ENCODE measurements at regions not wholly inside any gene's neighbourhood (a gene's known extent, or its start where the extent isn't known, plus 50 kb on each side); places are given as distances from the start of the nearest gene placed in this dataset.

- over 99% methylated on average over 2 of the region's 2 CpGs for WGBS
- H3K27ac ChIP-seq (ENCODE audit: low read depth in 1 of 2, low read length in 1 of 2) = no peak overlapping the region
- H3K27me3 ChIP-seq (ENCODE audit: control insufficient read depth in 2 of 2, insufficient read depth in 1 of 2, low read length in 1 of 2) = no peaks in the 10 kb centered on the region
- no peaks in the 10 kb centered on the region for H3K36me3 ChIP-seq (ENCODE audit: control insufficient read depth in 2 of 2, insufficient read depth in 2 of 2, low read length in 1 of 2)
- H3K9me3 ChIP-seq (ENCODE audit: control insufficient read depth in 2 of 2, insufficient read depth in 1 of 2, low read length in 1 of 2) = peaks cover 2 to 8% of the 10 kb centered on the region in 2 donors
- H3K4me3 ChIP-seq (ENCODE audit: low read length in 2 of 2) = no peak overlapping the region
- no peaks in the 10 kb centered on the region for H3K4me1 ChIP-seq (ENCODE audit: control insufficient read depth in 2 of 2, insufficient read depth in 2 of 2, low read length in 2 of 2)
- no peak for DNase-seq (ENCODE audit: low read depth in 6 of 9, low spot score in 9 of 9)
Measured at GRCh38 chr4:11287055-11287454, 141.6 kb downstream of the HS3ST1 start.

DNA sequence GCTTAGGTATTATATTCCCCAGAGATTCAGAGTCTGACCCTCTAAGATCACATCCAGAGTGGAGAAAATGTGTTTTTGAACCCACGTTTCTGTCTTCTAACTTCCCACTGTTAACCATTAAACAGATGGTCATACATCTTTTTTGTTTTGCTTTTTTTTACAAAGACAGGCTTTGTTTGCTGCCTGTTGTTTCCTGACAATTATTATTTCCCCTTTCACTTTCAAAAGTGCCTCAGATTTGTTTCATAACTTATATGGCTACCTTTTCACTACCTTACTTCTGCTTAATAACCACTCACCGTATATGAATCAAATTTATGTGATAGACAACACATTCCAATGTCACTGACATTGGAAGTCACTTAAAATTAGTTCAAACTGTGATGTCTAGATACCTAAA, 142.2 kb downstream of the HS3ST1 start:
- no peaks in the 10 kb centered on the region for H3K36me3 ChIP-seq (ENCODE audit: control insufficient read depth in 2 of 2, insufficient read depth in 2 of 2, low read length in 1 of 2)
- H3K27ac ChIP-seq (ENCODE audit: low read depth in 1 of 2, low read length in 1 of 2) = no peak overlapping the region
- 16% methylated on average over 2 of the region's 2 CpGs for WGBS

GRCh38 chr4:11281720-11282119, 147.0 kb downstream of the HS3ST1 start:
- H3K27me3 ChIP-seq (ENCODE audit: control insufficient read depth in 2 of 2, insufficient read depth in 1 of 2, low read length in 1 of 2) = no peaks in the 10 kb centered on the region
- DNase-seq (ENCODE audit: low read depth in 6 of 9, low spot score in 9 of 9) = no peak
- H3K4me3 ChIP-seq (ENCODE audit: low read length in 2 of 2) = no peak overlapping the region
- no peaks in the 10 kb centered on the region for H3K36me3 ChIP-seq (ENCODE audit: control insufficient read depth in 2 of 2, insufficient read depth in 2 of 2, low read length in 1 of 2)
- H3K27ac ChIP-seq (ENCODE audit: low read depth in 1 of 2, low read length in 1 of 2) = no peak overlapping the region
- 91% methylated on average over 1 of the region's 1 CpG for WGBS
- H3K4me1 ChIP-seq (ENCODE audit: control insufficient read depth in 2 of 2, insufficient read depth in 2 of 2, low read length in 2 of 2) = peaks cover 0 to 5% of the 10 kb centered on the region in 2 donors
- H3K9me3 ChIP-seq (ENCODE audit: control insufficient read depth in 2 of 2, insufficient read depth in 1 of 2, low read length in 1 of 2) = peaks cover 2 to 8% of the 10 kb centered on the region in 2 donors

More for the DNA sequence above, 142.2 kb downstream of the HS3ST1 start:
- Histone ChIP-seq H3K27me3 (ENCODE audit: control insufficient read depth in 2 of 2, insufficient read depth in 1 of 2, low read length in 1 of 2) (no peaks in the 10 kb centered on the region), H3K4me3 (ENCODE audit: low read length in 2 of 2) (no peak overlapping the region), H3K9me3 (ENCODE audit: control insufficient read depth in 2 of 2, insufficient read depth in 1 of 2, low read length in 1 of 2) (peaks cover 2 to 8% of the 10 kb centered on the region in 2 donors), H3K4me1 (ENCODE audit: control insufficient read depth in 2 of 2, insufficient read depth in 2 of 2, low read length in 2 of 2) (no peaks in the 10 kb centered on the region)
- DNase-seq (ENCODE audit: low read depth in 6 of 9, low spot score in 9 of 9) = no peak

- WGBS = 93% methylated on average over 4 of the region's 4 CpGs
- Histone ChIP-seq H3K27ac (ENCODE audit: low read depth in 1 of 2, low read length in 1 of 2) (no peak overlapping the region), H3K36me3 (ENCODE audit: control insufficient read depth in 2 of 2, insufficient read depth in 2 of 2, low read length in 1 of 2) (no peaks in the 10 kb centered on the region), H3K9me3 (ENCODE audit: control insufficient read depth in 2 of 2, insufficient read depth in 1 of 2, low read length in 1 of 2) (peaks cover 0 to 4% of the 10 kb centered on the region in 2 donors), H3K27me3 (ENCODE audit: control insufficient read depth in 2 of 2, insufficient read depth in 1 of 2, low read length in 1 of 2) (no peaks in the 10 kb centered on the region), H3K4me1 (ENCODE audit: control insufficient read depth in 2 of 2, insufficient read depth in 2 of 2, low read length in 2 of 2) (no peaks in the 10 kb centered on the region), H3K4me3 (ENCODE audit: low read length in 2 of 2) (no peak overlapping the region)
- DNase-seq (ENCODE audit: low read depth in 6 of 9, low spot score in 9 of 9) = no peak
Measured at GRCh38 chr4:11271263-11271662, 157.4 kb downstream of the HS3ST1 start.

DNA sequence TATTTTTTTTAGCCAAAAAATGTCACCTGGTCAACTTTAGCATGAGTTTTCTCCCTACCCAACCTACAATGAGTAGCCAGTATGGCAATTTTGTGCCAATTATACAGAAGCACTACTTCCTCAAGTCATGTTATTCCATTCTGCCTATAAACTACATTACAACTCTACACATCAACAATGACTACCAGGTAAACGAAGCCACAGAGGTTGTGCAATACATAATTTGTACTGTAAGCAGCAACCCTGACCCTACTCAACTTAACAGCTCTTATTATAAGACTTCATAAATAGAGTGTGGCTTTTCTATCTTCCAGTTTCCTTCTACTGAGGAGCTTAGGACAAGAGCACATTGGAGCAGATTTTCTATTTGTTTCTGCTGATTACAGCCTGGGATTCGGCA, 160.5 kb downstream of the HS3ST1 start:
- peaks cover 3 to 11% of the 10 kb centered on the region in 2 donors for H3K4me1 ChIP-seq (ENCODE audit: control insufficient read depth in 2 of 2, insufficient read depth in 2 of 2, low read length in 2 of 2)
- WGBS = 95% methylated on average over 2 of the region's 2 CpGs
- H3K27ac ChIP-seq (ENCODE audit: low read depth in 1 of 2, low read length in 1 of 2) = no peak overlapping the region
- no peaks in the 10 kb centered on the region for H3K27me3 ChIP-seq (ENCODE audit: control insufficient read depth in 2 of 2, insufficient read depth in 1 of 2, low read length in 1 of 2)
- no peak for DNase-seq (ENCODE audit: low read depth in 6 of 9, low spot score in 9 of 9)
- no peak overlapping the region for H3K4me3 ChIP-seq (ENCODE audit: low read length in 2 of 2)
- H3K36me3 ChIP-seq (ENCODE audit: control insufficient read depth in 2 of 2, insufficient read depth in 2 of 2, low read length in 1 of 2) = no peaks in the 10 kb centered on the region
- H3K9me3 ChIP-seq (ENCODE audit: control insufficient read depth in 2 of 2, insufficient read depth in 1 of 2, low read length in 1 of 2) = peaks cover 0 to 8% of the 10 kb centered on the region in 2 donors

DNA sequence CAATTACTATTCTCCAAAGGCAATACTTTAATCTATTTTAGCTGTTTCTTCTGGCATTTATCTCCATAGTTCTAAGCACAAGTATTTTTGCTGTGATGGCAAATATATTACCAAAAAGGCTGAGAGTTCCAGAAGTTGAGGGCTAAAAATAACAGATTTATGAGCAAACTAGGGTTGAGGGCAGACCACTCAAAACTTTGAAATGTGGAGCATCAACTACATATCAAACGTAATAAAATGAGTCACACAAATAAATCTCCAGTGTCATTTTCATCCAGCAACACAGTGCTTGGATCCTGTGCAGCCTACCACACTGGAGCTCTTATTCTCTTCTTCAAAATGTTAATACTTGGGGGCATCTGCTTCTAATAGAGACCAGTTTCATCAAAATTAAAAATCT, 163.9 kb downstream of the HS3ST1 start:
- no peak for DNase-seq (ENCODE audit: low read depth in 6 of 9, low spot score in 9 of 9)
- Histone ChIP-seq H3K27me3 (ENCODE audit: control insufficient read depth in 2 of 2, insufficient read depth in 1 of 2, low read length in 1 of 2) (no peaks in the 10 kb centered on the region), H3K36me3 (ENCODE audit: control insufficient read depth in 2 of 2, insufficient read depth in 2 of 2, low read length in 1 of 2) (no peaks in the 10 kb centered on the region), H3K27ac (ENCODE audit: low read depth in 1 of 2, low read length in 1 of 2) (no peak overlapping the region), H3K4me1 (ENCODE audit: control insufficient read depth in 2 of 2, insufficient read depth in 2 of 2, low read length in 2 of 2) (peaks cover 3 to 11% of the 10 kb centered on the region in 2 donors), H3K9me3 (ENCODE audit: control insufficient read depth in 2 of 2, insufficient read depth in 1 of 2, low read length in 1 of 2) (peaks cover 0 to 8% of the 10 kb centered on the region in 2 donors), H3K4me3 (ENCODE audit: low read length in 2 of 2) (no peak overlapping the region)
- 74% methylated on average over 1 of the region's 1 CpG for WGBS

GRCh38 chr4:11264346-11264745, 164.3 kb downstream of the HS3ST1 start:
- no peak overlapping the region for H3K4me3 ChIP-seq (ENCODE audit: low read length in 2 of 2)
- peaks cover 0 to 8% of the 10 kb centered on the region in 2 donors for H3K9me3 ChIP-seq (ENCODE audit: control insufficient read depth in 2 of 2, insufficient read depth in 1 of 2, low read length in 1 of 2)
- no peaks in the 10 kb centered on the region for H3K27me3 ChIP-seq (ENCODE audit: control insufficient read depth in 2 of 2, insufficient read depth in 1 of 2, low read length in 1 of 2)
- H3K36me3 ChIP-seq (ENCODE audit: control insufficient read depth in 2 of 2, insufficient read depth in 2 of 2, low read length in 1 of 2) = no peaks in the 10 kb centered on the region
- peak; percentile 11 to 78 (median 34) for DNase-seq (ENCODE audit: low read depth in 6 of 9, low spot score in 9 of 9)
- peaks cover 3 to 11% of the 10 kb centered on the region in 2 donors for H3K4me1 ChIP-seq (ENCODE audit: control insufficient read depth in 2 of 2, insufficient read depth in 2 of 2, low read length in 2 of 2)
- peak overlapping the region in 1 of 2 donors; percentile 7 for H3K27ac ChIP-seq (ENCODE audit: low read depth in 1 of 2, low read length in 1 of 2)

DNA sequence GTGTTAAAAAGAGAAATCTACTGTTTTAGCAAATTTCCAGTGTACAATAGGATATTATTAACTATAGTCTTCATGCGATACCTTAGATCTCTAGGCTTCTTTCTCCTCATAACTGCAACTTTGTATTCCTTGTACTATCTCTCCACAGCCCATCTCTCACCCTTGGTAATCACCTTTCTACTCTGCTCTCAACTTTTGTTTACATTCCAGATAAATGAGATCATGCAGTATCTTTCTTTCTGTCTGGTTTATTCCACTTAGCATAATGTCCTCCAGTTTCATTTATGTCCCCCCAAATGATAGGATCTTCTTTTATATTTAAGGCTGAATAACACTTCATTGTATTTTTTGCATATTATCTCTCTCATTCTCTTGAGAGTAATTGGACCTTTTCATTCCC, 165.5 kb downstream of the HS3ST1 start:
- DNase-seq (ENCODE audit: low read depth in 6 of 9, low spot score in 9 of 9) = no peak
- Histone ChIP-seq H3K9me3 (ENCODE audit: control insufficient read depth in 2 of 2, insufficient read depth in 1 of 2, low read length in 1 of 2) (peaks cover 0 to 8% of the 10 kb centered on the region in 2 donors), H3K27ac (ENCODE audit: low read depth in 1 of 2, low read length in 1 of 2) (no peak overlapping the region), H3K4me3 (ENCODE audit: low read length in 2 of 2) (no peak overlapping the region), H3K36me3 (ENCODE audit: control insufficient read depth in 2 of 2, insufficient read depth in 2 of 2, low read length in 1 of 2) (no peaks in the 10 kb centered on the region), H3K27me3 (ENCODE audit: control insufficient read depth in 2 of 2, insufficient read depth in 1 of 2, low read length in 1 of 2) (no peaks in the 10 kb centered on the region), H3K4me1 (ENCODE audit: control insufficient read depth in 2 of 2, insufficient read depth in 2 of 2, low read length in 2 of 2) (peaks cover 3 to 11% of the 10 kb centered on the region in 2 donors)
- 99% methylated on average over 1 of the region's 1 CpG for WGBS

DNA sequence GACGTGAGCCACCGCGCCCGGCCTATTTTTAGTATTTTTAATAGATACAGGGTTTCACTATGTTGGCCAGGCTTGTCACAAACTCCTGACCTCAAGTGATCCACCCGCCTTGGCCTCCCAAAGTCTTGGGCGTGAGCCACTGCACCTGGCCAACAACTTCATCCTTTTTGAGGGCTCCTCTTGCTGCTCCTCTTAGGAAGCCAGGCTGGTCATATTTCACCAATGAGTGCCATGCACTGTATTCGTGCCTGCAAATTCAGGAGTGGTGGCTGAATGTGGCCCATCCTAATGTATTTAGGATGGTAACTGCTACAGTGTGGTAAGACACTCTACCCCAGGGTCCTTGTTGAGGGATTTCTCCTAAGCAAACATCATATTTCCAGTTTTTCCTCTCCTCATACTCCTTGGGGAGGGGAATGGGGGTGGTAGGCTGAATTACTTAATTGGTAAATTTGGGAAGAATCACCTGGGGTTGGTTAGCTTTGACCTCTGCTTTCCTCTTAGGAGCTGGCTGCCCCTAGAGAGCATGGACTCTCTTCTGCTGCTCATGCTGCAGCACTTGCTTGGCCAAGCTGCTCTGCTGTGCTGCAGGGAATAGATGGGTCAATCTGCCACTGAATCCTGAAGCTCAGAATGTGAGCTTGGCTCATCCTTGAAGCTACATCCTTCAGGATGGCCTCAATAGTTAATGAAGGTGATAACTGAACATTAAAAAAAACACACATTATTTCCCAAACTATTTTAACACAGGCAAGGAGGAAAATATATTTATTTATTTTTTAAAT, 167.4 kb downstream of the HS3ST1 start:
- Histone ChIP-seq H3K4me1 (ENCODE audit: control insufficient read depth in 2 of 2, insufficient read depth in 2 of 2, low read length in 2 of 2) (peaks cover 3 to 11% of the 10 kb centered on the region in 2 donors), H3K9me3 (ENCODE audit: control insufficient read depth in 2 of 2, insufficient read depth in 1 of 2, low read length in 1 of 2) (peaks cover 0 to 3% of the 10 kb centered on the region in 2 donors), H3K36me3 (ENCODE audit: control insufficient read depth in 2 of 2, insufficient read depth in 2 of 2, low read length in 1 of 2) (no peaks in the 10 kb centered on the region), H3K4me3 (ENCODE audit: low read length in 2 of 2) (no peak overlapping the region), H3K27ac (ENCODE audit: low read depth in 1 of 2, low read length in 1 of 2) (no peak overlapping the region), H3K27me3 (ENCODE audit: control insufficient read depth in 2 of 2, insufficient read depth in 1 of 2, low read length in 1 of 2) (no peaks in the 10 kb centered on the region)
- no peak for DNase-seq (ENCODE audit: low read depth in 6 of 9, low spot score in 9 of 9)
- WGBS = 97% methylated on average over 7 of the region's 7 CpGs

Measured in thymus (tissue), 11 donors.